ENCODE measurements at regions not wholly inside any gene's neighbourhood (a gene's known extent, or its start where the extent isn't known, plus 50 kb on each side); places are given as distances from the start of the nearest gene placed in this dataset.

GRCh38 chr21:16002874-16003466 lies 273.2 kb downstream of the USP25 start:
- peak in 7 of 9 donors; percentile 26 to 62 (median 41) for TF ChIP-seq CTCF (IDR thresholded peaks at IDR 0.05)
- DNase-seq = no peak
- ATAC-seq = no peak
- Histone ChIP-seq H3K27me3 (no peaks in the 10 kb centered on the region), H3K9me3 (no peaks in the 10 kb centered on the region), H3K36me3 (no peaks in the 10 kb centered on the region), H3K4me3 (no peak overlapping the region), H3K27ac (no peak overlapping the region), H3K4me1 (no peaks in the 10 kb centered on the region)
- intact Hi-C loops (cut with DNase I) = no loop called here

GRCh38 chr21:16004086-16004485 lies 274.3 kb downstream of the USP25 start:
- no peak for TF ChIP-seq CTCF (IDR thresholded peaks at IDR 0.05)
- no peaks in the 10 kb centered on the region for H3K27me3 ChIP-seq
- H3K36me3 ChIP-seq = no peaks in the 10 kb centered on the region
- no peak for ATAC-seq
- no peaks in the 10 kb centered on the region for H3K4me1 ChIP-seq
- H3K4me3 ChIP-seq = peak overlapping the region in 1 of 10 donors; percentile 0
- H3K9me3 ChIP-seq = no peaks in the 10 kb centered on the region
- 32 to 38% methylated on average over 5 of the region's 5 CpGs for WGBS, 2 donors
- no peak overlapping the region for H3K27ac ChIP-seq
- intact Hi-C loops (cut with DNase I) = no loop called here
- no peak for DNase-seq

DNA sequence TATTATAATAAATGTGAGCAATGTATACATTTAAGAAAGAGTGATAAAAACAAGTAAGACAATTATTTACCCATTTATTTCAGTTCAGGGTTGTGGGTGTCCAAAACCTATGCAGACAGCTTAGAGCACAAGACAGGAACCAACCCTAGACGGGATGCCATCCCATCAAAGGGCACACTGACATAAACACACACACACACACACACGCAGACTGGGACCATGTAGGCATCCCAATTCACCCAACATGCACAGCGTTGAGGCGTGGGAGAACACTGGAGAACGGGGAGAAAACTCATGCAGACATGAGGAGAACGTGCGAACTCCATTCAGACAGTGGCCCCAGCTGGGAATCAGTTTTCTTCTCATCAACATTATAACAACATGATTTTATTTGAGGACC lies 274.7 kb downstream of the USP25 start:
- DNase-seq (no peak), ATAC-seq (no peak)
- H3K4me3 ChIP-seq = no peak overlapping the region
- H3K36me3 ChIP-seq = no peaks in the 10 kb centered on the region
- WGBS, 2 donors = 86 to 88% methylated on average over 7 of the region's 7 CpGs
- no peaks in the 10 kb centered on the region for H3K27me3 ChIP-seq
- H3K9me3 ChIP-seq = no peaks in the 10 kb centered on the region
- no peaks in the 10 kb centered on the region for H3K4me1 ChIP-seq
- H3K27ac ChIP-seq = no peak overlapping the region
- TF ChIP-seq CTCF (IDR thresholded peaks at IDR 0.05) = no peak
- intact Hi-C loops (cut with DNase I) = no loop called here

DNA sequence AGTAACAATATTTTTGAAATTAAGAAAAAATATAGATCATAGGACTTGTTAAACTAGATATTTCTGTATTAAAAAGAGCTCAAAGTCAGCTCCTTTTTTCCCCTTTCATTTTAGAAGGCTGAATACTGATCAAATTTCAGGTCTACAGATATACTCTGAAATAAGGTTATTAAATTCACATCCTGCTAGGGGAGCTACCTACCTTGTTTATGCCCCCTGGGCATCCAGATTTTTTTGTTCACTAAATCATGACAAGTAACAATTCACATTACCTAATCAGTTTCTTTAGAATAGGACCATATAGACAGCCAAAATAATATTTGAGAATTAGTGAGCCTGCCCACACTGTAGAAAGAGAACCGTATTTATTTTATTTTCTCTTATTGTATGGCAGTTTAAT lies 276.2 kb downstream of the USP25 start:
- WGBS, 2 donors = 96 to 100% methylated on average over 1 of the region's 1 CpG
- no peaks in the 10 kb centered on the region for H3K27me3 ChIP-seq
- no peak for TF ChIP-seq CTCF (IDR thresholded peaks at IDR 0.05)
- H3K4me3 ChIP-seq = no peak overlapping the region
- no peaks in the 10 kb centered on the region for H3K4me1 ChIP-seq
- peaks cover 0 to 11% (median 3%) of the 10 kb centered on the region in 11 donors for H3K9me3 ChIP-seq
- H3K36me3 ChIP-seq = no peaks in the 10 kb centered on the region
- intact Hi-C loops (cut with DNase I) = no loop called here
- no peak overlapping the region for H3K27ac ChIP-seq
- ATAC-seq = no peak
- no peak for DNase-seq
